ENCODE measurements at regions not wholly inside any gene's neighbourhood (a gene's known extent, or its start where the extent isn't known, plus 50 kb on each side); places are given as distances from the start of the nearest gene placed in this dataset.
A peak's percentile ranks its signal among the peaks of the same experiment; 100 is the strongest.

GRCh38 chr5:82641331-82642003 is 363.3 kb upstream of the RPS23 start:
- peak; percentile 61 to 69 for DNase-seq (ENCODE audit: low spot score in 2 of 2)
- Histone ChIP-seq H3K9me3 (no peaks in the 10 kb centered on the region), H3K4me3 (no peak overlapping the region), H3K36me3 (no peaks in the 10 kb centered on the region), H3K27ac (no peak overlapping the region), H3K4me1 (peaks cover 0 to 8% of the 10 kb centered on the region in 2 donors), H3K27me3 (no peaks in the 10 kb centered on the region)
- intact Hi-C loops (cut with DNase I; ENCODE audit: low total_unique reads): no loop called here
- TF ChIP-seq POLR2AphosphoS5 (IDR thresholded peaks at IDR 0.05): peak in 2 of 3 donors; percentile 68 to 77
- TF ChIP-seq POLR2A (IDR thresholded peaks at IDR 0.05): no peak
- TF ChIP-seq, protein P1, sequence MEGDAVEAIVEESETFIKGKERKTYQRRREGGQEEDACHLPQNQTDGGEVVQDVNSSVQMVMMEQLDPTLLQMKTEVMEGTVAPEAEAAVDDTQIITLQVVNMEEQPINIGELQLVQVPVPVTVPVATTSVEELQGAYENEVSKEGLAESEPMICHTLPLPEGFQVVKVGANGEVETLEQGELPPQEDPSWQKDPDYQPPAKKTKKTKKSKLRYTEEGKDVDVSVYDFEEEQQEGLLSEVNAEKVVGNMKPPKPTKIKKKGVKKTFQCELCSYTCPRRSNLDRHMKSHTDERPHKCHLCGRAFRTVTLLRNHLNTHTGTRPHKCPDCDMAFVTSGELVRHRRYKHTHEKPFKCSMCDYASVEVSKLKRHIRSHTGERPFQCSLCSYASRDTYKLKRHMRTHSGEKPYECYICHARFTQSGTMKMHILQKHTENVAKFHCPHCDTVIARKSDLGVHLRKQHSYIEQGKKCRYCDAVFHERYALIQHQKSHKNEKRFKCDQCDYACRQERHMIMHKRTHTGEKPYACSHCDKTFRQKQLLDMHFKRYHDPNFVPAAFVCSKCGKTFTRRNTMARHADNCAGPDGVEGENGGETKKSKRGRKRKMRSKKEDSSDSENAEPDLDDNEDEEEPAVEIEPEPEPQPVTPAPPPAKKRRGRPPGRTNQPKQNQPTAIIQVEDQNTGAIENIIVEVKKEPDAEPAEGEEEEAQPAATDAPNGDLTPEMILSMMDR (IDR thresholded peaks at IDR 0.05): peak; percentile 58 to 84 (median 77)

DNA sequence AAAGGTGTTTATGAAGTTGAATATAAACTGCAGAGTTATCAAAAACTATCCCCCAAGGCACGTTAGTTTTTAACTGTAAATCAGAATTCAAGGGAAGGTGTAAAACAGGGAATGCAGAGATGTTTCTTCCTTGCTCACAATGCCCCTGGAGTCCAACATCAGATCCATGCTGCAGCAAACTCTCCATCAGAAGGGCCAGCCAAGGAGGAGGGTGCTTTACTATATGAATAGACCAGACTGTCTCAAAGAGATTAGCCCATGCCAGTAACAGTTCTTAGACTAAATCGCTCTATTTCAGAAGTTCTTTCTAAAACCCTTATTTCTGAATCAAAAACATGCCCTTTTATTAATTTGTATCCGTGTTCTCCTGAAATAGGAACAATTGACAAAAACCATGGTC is 362.8 kb upstream of the RPS23 start:
- Histone ChIP-seq H3K27ac (no peak overlapping the region), H3K4me1 (peaks cover 0 to 8% of the 10 kb centered on the region in 2 donors), H3K9me3 (no peaks in the 10 kb centered on the region), H3K36me3 (no peaks in the 10 kb centered on the region), H3K4me3 (no peak overlapping the region), H3K27me3 (no peaks in the 10 kb centered on the region)
- intact Hi-C loops (cut with DNase I; ENCODE audit: low total_unique reads): no loop called here
- DNase-seq (ENCODE audit: low spot score in 2 of 2): no peak
- TF ChIP-seq, protein P1 (IDR thresholded peaks at IDR 0.05): no peak
- TF ChIP-seq POLR2AphosphoS5 (IDR thresholded peaks at IDR 0.05): no peak
- no peak for TF ChIP-seq POLR2A (IDR thresholded peaks at IDR 0.05)

DNA sequence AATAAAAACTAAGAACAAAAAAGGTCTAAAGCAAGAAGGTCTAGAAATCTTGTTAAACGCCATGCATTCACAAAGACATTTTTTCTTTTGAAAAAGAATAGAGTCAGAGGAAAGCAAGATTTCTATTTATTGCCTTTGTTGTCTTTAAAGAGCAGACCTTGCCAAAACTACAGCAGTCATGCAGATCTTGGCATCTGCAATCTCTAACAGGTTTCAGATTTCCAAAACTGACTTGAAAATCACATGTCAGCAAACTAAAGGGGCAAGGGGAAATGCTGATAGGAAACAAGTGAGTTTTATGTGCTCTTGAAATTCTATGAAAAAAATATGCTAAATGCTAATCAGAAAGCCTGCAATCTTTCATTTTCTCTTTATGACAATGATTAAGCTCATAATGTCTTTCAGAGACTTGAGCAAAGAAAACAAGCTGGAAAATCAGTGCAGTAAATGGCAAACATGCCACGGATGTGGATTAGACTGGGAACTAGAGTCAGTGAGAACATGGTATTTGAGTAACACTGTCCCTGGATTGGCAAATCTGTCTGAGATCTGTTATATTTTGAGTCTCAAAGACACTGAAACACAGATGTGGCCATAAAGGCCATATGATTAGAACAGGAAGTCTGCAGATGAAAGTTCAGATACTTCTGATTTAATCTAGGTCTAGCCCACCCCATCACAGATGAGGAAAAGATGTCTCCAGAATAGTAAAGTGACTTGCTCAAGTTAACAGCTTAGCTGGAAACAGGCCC is 361.4 kb upstream of the RPS23 start:
- Histone ChIP-seq H3K36me3 (no peaks in the 10 kb centered on the region), H3K4me1 (peaks cover 0 to 8% of the 10 kb centered on the region in 2 donors), H3K27me3 (no peaks in the 10 kb centered on the region), H3K9me3 (no peaks in the 10 kb centered on the region), H3K27ac (peak overlapping the region in 1 of 2 donors; percentile 14), H3K4me3 (no peak overlapping the region)
- no peak for DNase-seq (ENCODE audit: low spot score in 2 of 2)
- TF ChIP-seq POLR2AphosphoS5 (IDR thresholded peaks at IDR 0.05) (no peak), POLR2A (IDR thresholded peaks at IDR 0.05) (no peak)
- TF ChIP-seq, protein P1 (IDR thresholded peaks at IDR 0.05): no peak
- intact Hi-C loops (cut with DNase I; ENCODE audit: low total_unique reads): no loop called here

GRCh38 chr5:82636591-82636990 is 358.4 kb upstream of the RPS23 start:
- H3K4me3 ChIP-seq: no peak overlapping the region
- no peak for DNase-seq (ENCODE audit: low spot score in 2 of 2)
- H3K27me3 ChIP-seq: no peaks in the 10 kb centered on the region
- TF ChIP-seq, protein P1 (IDR thresholded peaks at IDR 0.05): no peak
- TF ChIP-seq POLR2AphosphoS5 (IDR thresholded peaks at IDR 0.05) (no peak), POLR2A (IDR thresholded peaks at IDR 0.05) (no peak)
- H3K27ac ChIP-seq: no peak overlapping the region
- no peaks in the 10 kb centered on the region for H3K36me3 ChIP-seq
- intact Hi-C loops (cut with DNase I; ENCODE audit: low total_unique reads): no loop called here
- H3K4me1 ChIP-seq: peaks cover 0 to 7% of the 10 kb centered on the region in 2 donors
- H3K9me3 ChIP-seq: no peaks in the 10 kb centered on the region
